ENCODE measurements at regions not wholly inside any gene's neighbourhood (a gene's known extent, or its start where the extent isn't known, plus 50 kb on each side); places are given as distances from the start of the nearest gene placed in this dataset.

DNA sequence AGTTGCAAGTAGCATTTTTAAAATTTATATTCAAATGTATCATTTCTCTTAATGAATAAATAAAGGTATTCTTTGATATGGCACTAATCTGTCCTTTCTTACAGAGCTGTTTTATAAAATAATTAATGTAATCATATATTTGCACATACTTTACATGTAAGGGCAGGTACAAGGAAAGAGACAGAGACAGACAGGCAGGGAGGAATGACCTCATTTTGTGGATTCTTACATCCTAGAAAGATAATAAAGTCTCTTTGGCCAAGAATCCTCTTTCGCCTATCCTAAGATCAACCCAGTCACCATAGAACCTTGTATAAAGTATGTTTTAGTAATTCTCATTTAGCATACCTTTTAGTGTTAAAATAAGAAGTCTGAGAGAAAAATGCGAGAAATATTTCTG, 98.5 kb upstream of the CTSO start:
- DNase-seq, result no peak

DNA sequence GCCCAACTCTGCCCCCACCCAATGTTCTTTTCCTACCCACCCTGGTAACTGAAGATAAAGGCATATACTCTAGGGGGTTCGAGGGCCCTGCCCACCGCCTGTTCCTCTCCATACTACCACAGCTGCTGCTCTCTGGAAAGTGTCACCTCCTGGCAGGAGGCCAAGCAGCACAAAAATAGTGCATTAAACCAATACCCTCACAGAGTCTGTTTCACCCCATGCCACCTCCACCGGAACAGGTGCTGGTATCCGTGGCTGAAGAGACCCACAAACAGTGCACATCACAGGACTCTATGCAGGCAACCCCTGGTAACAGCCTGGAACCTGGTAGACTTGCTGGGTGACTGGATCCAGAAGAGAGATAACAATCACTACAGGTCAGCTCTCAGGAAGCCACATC, 85.1 kb upstream of the CTSO start:
- no peak for DNase-seq

DNA sequence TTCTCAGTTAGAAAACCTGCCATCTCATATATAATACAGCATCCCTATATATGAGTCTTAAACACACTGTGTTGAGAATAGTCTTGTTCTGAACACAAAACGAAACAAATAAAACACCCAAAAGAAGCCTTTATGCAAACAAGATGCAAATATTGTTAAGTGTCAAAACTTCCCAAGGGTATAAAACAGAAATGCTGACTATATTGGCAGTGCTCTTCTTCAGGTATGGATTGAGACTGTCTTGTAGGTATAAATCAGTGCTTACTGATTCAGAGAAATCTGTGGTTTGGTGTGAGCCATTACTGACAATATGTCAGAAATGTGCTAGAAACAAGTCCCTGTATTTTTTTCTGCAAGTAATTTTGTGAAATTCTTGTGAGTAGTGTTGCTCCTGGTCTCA, 82.8 kb upstream of the CTSO start:
- no peak for DNase-seq

DNA sequence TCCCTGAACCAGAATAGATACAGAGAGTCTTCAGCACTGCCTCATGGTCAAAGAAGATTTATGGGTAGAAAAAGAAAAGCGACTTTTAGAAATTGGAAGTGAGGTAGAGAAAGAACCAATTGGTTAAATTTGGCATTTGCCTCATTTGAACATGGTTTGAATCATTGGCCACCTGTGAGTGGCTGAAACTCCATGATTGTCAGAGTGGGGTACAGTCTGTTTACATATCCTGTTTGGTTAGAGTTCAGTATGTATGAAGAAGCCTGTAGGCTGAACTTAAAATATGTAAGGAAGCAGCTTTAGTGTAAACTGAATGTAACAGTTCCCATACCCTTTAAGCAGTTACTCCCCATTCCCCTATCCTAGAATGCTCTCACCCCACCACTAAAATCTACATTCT, 76.0 kb upstream of the CTSO start:
- no peak for DNase-seq

DNA sequence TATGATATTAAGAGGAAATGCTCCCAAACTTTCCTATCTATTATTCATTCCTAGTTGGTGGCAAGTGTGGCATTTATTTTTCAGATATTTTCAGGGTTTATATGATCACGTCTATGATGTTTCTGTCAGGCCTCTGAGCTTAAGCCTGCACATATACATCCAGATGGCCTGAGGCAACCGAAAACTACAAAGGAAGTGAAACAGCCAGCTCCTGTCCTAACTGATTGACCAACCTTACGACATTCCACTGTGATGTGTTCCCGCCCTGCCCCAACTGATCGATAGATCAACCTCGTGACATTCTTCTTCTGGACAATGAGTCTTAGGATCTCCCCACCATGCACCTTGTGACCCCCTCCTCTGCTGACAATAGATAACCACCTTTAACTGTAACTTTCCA, 67.6 kb upstream of the CTSO start:
- no peak for DNase-seq

DNA sequence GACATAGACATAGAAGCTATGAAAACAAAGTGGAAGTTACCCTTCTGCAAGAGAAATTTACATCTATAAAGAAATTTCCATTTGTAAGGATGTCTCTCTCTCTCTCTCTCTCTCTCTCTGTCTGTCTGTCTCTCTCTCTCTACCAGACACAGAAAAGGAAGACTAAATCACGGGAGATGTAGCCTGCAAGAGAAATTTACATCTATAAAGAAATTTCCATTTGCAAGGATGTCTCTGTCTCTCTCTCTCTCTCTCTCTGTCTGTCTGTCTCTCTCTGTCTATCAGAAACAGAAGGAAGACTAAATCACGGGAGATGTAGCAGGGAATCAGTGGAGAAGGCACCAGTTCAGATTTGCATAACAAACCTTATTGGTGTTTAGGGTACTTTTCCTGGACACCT, 65.6 kb upstream of the CTSO start:
- DNase-seq, result no peak

DNA sequence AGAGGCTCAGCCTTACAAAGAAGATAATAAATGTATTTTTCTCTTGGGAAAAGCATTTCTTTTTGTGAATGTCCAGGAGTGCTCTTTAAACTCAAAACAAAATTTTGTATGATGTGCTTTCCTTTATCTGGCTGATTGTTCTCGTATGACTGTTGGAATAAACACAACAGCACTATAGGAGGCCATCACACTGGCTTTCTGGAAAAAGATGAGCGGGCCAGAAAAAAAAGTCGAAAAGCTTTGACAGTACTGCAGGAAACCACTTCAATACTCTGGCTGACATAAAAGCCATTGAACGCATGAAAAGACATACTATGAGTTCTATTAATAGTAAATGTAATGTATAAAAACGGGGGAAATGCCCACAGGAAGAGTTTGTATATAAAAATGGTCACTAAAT, 64.7 kb upstream of the CTSO start:
- DNase-seq, result no peak

DNA sequence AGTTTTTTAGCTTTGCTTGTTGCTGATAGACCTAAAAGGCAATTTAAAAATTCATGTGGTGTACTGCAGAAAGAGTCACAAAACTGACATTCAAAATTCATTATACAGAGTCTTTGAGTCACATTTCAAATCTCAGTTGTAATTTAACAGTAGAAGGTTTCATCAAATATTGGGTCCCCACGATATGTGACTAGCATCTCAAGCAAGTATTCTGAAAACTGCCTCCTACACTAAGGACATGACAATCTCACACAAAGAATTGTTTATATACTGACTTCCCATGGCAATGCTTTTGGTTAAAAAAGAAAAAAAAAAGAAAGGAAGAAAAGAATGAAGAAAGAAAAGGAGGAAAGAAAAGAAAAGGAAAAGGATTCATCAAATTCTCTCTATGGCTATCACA, 62.1 kb upstream of the CTSO start:
- DNase-seq, result no peak

DNA sequence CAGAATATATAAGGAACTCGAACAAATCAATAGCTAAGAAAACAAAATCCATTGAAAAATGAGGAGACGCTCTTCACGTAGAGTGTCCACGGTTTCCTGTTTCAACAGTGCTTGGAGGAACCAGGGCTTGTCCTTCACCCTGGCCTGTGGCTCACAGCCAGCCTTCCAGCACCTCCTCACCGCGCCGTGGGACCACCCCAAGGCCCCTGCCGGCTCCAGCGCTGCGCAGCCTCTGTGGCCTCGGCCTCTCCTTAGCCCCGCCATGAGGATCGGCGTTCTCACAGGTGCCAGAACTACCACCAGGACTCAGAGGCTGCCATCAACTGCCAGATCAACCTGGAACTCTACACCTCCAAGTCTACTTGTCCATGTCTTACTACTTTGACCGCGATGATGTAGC, 52.5 kb upstream of the CTSO start:
- DNase-seq, result no peak
